ENCODE measurements at regions not wholly inside any gene's neighbourhood (a gene's known extent, or its start where the extent isn't known, plus 50 kb on each side); places are given as distances from the start of the nearest gene placed in this dataset.
A peak's percentile ranks its signal among the peaks of the same experiment; 100 is the strongest.

DNA sequence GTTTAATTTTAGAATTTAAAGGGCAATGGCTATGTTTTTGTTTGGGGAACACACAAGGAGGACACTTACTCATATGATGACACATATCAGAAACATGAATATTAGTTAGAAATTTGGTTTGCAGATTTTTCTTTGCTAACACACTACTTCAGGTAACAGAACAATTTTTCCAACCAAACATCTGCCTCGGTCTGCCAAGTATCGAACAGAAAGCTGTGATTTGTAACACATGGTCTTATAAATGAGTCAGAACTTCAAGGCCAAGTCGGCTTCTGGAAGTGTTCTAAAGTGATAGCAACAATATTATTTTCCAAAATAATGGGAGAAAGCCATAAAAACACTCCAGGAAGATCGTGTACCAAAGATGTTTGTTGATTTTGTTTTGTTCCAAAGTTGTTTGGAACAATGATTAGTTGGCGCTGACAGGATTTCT is 75.9 kb upstream of the PMFBP1 start:
- Histone ChIP-seq H3K27me3 (no peaks in the 10 kb centered on the region), H3K9me3 (no peaks in the 10 kb centered on the region), H3K27ac (peak overlapping the region in 1 of 4 donors; percentile 26), H3K4me1 (no peaks in the 10 kb centered on the region), H3K4me3 (no peak overlapping the region), H3K36me3 (no peaks in the 10 kb centered on the region)
- peak; percentile 33 for TF ChIP-seq POLR2AphosphoS5 (IDR thresholded peaks at IDR 0.05)
- TF ChIP-seq EP300 (IDR thresholded peaks at IDR 0.05): no peak
- peak; percentile 77 for ATAC-seq
- WGBS, 2 donors (ENCODE audit: low coverage in 1 of 2): 36 to 44% methylated on average over 5 of the region's 5 CpGs

DNA sequence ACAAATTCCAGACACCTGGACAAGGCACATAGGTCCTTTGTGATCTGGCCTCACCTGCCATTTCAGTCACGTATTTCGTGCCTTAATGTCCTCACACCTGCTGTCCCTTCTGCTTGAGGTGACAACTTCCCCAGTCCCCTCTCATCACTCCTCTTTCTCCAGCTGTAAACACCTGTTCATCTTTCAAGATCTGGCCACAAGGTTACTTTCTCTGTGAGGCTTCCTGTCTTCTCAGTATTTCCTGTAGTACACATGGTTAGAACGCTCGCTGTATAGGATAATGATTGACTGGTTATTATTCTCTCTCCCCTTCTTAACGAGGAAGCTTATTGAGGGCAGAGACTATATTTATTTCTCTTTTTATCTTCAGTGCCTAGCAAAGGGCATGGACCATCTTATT is 74.5 kb upstream of the PMFBP1 start:
- 49 to 76% methylated on average over 4 to 5 of the region's 5 CpGs for WGBS, 2 donors (ENCODE audit: low coverage in 1 of 2)
- Histone ChIP-seq H3K4me1 (no peaks in the 10 kb centered on the region), H3K27me3 (no peaks in the 10 kb centered on the region), H3K9me3 (no peaks in the 10 kb centered on the region), H3K27ac (no peak overlapping the region), H3K4me3 (no peak overlapping the region), H3K36me3 (no peaks in the 10 kb centered on the region)
- TF ChIP-seq, protein P1, sequence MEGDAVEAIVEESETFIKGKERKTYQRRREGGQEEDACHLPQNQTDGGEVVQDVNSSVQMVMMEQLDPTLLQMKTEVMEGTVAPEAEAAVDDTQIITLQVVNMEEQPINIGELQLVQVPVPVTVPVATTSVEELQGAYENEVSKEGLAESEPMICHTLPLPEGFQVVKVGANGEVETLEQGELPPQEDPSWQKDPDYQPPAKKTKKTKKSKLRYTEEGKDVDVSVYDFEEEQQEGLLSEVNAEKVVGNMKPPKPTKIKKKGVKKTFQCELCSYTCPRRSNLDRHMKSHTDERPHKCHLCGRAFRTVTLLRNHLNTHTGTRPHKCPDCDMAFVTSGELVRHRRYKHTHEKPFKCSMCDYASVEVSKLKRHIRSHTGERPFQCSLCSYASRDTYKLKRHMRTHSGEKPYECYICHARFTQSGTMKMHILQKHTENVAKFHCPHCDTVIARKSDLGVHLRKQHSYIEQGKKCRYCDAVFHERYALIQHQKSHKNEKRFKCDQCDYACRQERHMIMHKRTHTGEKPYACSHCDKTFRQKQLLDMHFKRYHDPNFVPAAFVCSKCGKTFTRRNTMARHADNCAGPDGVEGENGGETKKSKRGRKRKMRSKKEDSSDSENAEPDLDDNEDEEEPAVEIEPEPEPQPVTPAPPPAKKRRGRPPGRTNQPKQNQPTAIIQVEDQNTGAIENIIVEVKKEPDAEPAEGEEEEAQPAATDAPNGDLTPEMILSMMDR (IDR thresholded peaks at IDR 0.05): no peak
- TF ChIP-seq POLR2AphosphoS5 (IDR thresholded peaks at IDR 0.05) (no peak), EP300 (IDR thresholded peaks at IDR 0.05) (no peak), POLR2A (IDR thresholded peaks at IDR 0.05) (no peak)
- no peak for ATAC-seq

DNA sequence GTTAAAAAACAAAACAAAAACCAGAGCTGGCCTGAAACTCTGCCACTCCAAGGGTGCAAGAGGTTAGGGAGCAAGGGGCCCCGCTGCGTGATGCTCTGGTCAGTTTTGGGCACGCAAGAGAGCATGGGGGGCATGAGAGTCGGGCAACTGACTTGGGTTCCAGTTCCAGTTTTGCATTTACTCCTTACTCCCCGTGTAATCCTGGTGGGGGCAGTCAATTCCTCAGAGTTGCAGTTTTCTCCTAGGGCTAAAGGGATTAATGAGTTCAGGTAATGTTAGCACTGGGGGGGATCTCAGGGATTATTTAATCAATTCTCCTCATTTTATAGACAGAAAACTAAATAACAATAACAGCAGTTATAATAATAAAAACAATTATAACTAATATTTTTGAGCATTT is 72.9 kb upstream of the PMFBP1 start:
- Histone ChIP-seq H3K36me3 (no peaks in the 10 kb centered on the region), H3K9me3 (no peaks in the 10 kb centered on the region), H3K27me3 (no peaks in the 10 kb centered on the region), H3K4me3 (no peak overlapping the region), H3K4me1 (no peaks in the 10 kb centered on the region), H3K27ac (no peak overlapping the region)
- 64% methylated on average over 5 of the region's 5 CpGs; no CpG with 5 or more reads in 1 of the 2 donors for WGBS, 2 donors (ENCODE audit: low coverage in 1 of 2)
- TF ChIP-seq EP300 (IDR thresholded peaks at IDR 0.05): no peak
- TF ChIP-seq, protein P1 (IDR thresholded peaks at IDR 0.05): no peak
- TF ChIP-seq POLR2AphosphoS5 (IDR thresholded peaks at IDR 0.05): no peak
- TF ChIP-seq POLR2A (IDR thresholded peaks at IDR 0.05): no peak
- ATAC-seq: no peak

DNA sequence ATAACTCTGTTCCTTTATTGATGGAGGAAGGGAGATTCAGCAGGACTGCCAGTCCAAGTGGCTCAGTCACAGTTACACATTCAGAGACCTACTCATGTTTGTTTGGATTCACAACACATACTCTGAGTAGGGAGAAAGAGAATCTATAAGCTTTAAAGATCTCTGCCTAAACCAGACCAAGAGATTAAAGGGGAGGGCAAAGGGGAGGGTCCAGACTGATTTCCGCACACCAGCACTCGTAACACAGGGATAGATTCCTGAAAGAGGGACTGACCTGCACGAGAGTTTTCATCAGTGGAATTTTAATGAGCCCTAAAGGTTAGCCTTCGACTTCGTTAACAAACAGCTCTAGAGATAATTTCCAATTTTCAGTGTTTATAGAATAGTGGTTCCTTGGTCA is 71.7 kb upstream of the PMFBP1 start:
- Histone ChIP-seq H3K27ac (no peak overlapping the region), H3K36me3 (no peaks in the 10 kb centered on the region), H3K4me1 (no peaks in the 10 kb centered on the region), H3K4me3 (no peak overlapping the region), H3K27me3 (no peaks in the 10 kb centered on the region), H3K9me3 (no peaks in the 10 kb centered on the region)
- ATAC-seq: no peak
- TF ChIP-seq POLR2A (IDR thresholded peaks at IDR 0.05) (no peak), POLR2AphosphoS5 (IDR thresholded peaks at IDR 0.05) (no peak), EP300 (IDR thresholded peaks at IDR 0.05) (no peak)
- TF ChIP-seq, protein P1 (IDR thresholded peaks at IDR 0.05): no peak
- WGBS, 2 donors (ENCODE audit: low coverage in 1 of 2): 72 to 80% methylated on average over 4 to 5 of the region's 5 CpGs

DNA sequence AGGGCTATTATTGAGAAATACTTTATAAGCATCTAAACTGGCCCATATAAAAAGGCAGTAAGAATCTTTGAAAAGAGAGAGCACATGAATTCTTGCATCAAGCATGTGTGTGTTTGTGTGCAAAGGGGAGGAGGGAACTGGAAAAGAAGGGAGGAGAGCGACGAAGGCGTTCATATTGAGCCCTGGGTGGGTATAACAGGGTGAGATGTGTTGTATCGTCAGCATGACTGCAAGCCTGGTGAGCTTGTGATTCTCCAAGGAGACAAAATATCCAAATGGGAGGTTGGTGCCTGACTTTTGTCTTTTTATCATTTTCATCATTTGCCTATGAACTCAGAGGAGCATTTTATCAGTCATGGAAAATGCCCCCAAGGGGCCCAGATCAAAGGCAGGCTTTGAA is 70.8 kb upstream of the PMFBP1 start:
- TF ChIP-seq, protein P1 (IDR thresholded peaks at IDR 0.05): no peak
- no peak for TF ChIP-seq POLR2A (IDR thresholded peaks at IDR 0.05)
- TF ChIP-seq POLR2AphosphoS5 (IDR thresholded peaks at IDR 0.05): no peak
- no peak for ATAC-seq
- Histone ChIP-seq H3K27me3 (no peaks in the 10 kb centered on the region), H3K36me3 (no peaks in the 10 kb centered on the region), H3K4me1 (no peaks in the 10 kb centered on the region), H3K4me3 (no peak overlapping the region), H3K27ac (no peak overlapping the region), H3K9me3 (no peaks in the 10 kb centered on the region)
- WGBS, 2 donors (ENCODE audit: low coverage in 1 of 2): 86 to 87% methylated on average over 4 of the region's 4 CpGs
